ENCODE measurements at regions not wholly inside any gene's neighbourhood (a gene's known extent, or its start where the extent isn't known, plus 50 kb on each side); places are given as distances from the start of the nearest gene placed in this dataset.

GRCh38 chr6:21918041-21918440 is 324.5 kb downstream of the SOX4 start:
- TF ChIP-seq CTCF (IDR thresholded peaks at IDR 0.05) (no peak), EZH2 (IDR thresholded peaks at IDR 0.05; ENCODE audit: borderline replicate concordance, insufficient read depth, low read depth, low read length, poor library complexity, severe bottlenecking) (no peak)

All from B cell (primary cell).